AG04450 (cell line): ENCODE measurements at regions not wholly inside any gene's neighbourhood (a gene's known extent, or its start where the extent isn't known, plus 50 kb on each side); places are given as distances from the start of the nearest gene placed in this dataset.

Experiments
- CTCF ChIA-PET: fragments of 300-600, 350-600 bp; formaldehyde crosslinking; extraction: SDS; loops from one replicate; lab custom pipeline; 2022; ENCODE audit warnings: antibody characterized with exemption, inconsistent platforms; lab: Charles Lee
- POLR2A ChIA-PET: fragments of 350-600 bp; formaldehyde crosslinking; extraction: SDS; loops from one replicate; lab custom pipeline; 2021; ENCODE audit warnings: antibody characterized with exemption, inconsistent platforms; lab: Yijun Ruan, JAX
- DNase-seq: peaks from one replicate; pipeline ENCODE4 v3.0.0-alpha.2; 2011; ENCODE audit warnings: low read depth, low spot score
- H3K27ac ChIP-seq: one replicate; pipeline ENCODE4 v1.5.1; 2012; ENCODE audit warnings: low read depth, low read length, control low read depth
- H3K27me3 ChIP-seq: one replicate; pipeline ENCODE4 v1.6.0; 2012; ENCODE audit warnings: low read length; ENCODE audit not compliant: control insufficient read depth, insufficient read depth
- H3K4me3 ChIP-seq: 2 replicates; pipeline ENCODE4 v1.5.1; 2011; ENCODE audit warnings: mild to moderate bottlenecking, low read depth, low read length, control low read depth
- H3K9me3 ChIP-seq: 2 replicates; pipeline ENCODE4 v1.5.1; 2012; ENCODE audit warnings: low read length; ENCODE audit not compliant: control insufficient read depth, insufficient read depth
- TF ChIP-seq, protein P1 (sequence below): IDR thresholded peaks from 2 replicates; pipeline ENCODE4 v1.5.1; 2011; ENCODE audit warnings: low read depth, low read length, control low read depth, inconsistent platforms

DNA sequence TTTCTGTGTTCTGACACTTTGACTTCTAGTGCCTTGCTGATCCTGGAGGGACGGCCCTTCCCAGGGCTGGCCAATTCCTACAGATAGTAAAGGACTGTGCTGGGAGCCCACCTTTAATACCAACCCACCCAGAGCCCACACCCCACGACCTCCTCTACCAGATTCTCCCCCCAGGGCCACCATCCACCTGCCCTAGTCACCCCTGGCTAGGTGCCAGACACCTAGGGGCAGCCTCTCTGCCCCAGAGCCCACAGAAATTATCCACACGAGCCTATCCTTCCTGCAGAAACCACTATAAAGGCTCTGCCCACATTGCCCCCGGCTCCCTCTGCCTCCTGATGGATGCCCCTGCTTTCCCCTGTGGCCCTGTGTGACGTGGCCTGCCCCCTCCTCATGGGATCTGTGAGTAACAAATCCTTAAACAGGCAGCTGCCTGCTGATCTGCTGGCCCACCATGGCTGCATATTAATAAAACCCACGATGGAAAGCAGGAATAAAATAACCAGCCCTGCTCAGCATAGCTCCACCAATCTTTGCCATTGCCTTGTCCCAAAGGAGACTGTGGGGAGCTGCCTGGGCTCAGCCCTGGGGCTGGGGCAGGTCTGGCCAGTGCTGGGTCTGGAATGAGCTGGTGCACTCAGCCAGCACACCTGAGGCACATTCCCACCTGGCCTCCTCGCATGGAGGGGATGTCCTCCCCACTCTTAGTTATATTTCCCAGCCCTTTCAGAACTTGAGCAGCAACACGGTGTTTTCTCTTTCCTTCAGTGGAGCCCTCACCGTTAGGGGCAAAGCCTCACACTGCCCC lies 488.5 kb downstream of the NPHP4 start:
- DNase-seq: no peak
- Histone ChIP-seq H3K4me3 (no peak overlapping the region), H3K27me3 (no peaks in the 10 kb centered on the region), H3K9me3 (peaks cover 43% of the 10 kb centered on the region), H3K27ac (no peak overlapping the region)
- TF ChIP-seq, protein P1, sequence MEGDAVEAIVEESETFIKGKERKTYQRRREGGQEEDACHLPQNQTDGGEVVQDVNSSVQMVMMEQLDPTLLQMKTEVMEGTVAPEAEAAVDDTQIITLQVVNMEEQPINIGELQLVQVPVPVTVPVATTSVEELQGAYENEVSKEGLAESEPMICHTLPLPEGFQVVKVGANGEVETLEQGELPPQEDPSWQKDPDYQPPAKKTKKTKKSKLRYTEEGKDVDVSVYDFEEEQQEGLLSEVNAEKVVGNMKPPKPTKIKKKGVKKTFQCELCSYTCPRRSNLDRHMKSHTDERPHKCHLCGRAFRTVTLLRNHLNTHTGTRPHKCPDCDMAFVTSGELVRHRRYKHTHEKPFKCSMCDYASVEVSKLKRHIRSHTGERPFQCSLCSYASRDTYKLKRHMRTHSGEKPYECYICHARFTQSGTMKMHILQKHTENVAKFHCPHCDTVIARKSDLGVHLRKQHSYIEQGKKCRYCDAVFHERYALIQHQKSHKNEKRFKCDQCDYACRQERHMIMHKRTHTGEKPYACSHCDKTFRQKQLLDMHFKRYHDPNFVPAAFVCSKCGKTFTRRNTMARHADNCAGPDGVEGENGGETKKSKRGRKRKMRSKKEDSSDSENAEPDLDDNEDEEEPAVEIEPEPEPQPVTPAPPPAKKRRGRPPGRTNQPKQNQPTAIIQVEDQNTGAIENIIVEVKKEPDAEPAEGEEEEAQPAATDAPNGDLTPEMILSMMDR: no peak
- POLR2A ChIA-PET: no interaction called here
- CTCF ChIA-PET: no interaction called here

DNA sequence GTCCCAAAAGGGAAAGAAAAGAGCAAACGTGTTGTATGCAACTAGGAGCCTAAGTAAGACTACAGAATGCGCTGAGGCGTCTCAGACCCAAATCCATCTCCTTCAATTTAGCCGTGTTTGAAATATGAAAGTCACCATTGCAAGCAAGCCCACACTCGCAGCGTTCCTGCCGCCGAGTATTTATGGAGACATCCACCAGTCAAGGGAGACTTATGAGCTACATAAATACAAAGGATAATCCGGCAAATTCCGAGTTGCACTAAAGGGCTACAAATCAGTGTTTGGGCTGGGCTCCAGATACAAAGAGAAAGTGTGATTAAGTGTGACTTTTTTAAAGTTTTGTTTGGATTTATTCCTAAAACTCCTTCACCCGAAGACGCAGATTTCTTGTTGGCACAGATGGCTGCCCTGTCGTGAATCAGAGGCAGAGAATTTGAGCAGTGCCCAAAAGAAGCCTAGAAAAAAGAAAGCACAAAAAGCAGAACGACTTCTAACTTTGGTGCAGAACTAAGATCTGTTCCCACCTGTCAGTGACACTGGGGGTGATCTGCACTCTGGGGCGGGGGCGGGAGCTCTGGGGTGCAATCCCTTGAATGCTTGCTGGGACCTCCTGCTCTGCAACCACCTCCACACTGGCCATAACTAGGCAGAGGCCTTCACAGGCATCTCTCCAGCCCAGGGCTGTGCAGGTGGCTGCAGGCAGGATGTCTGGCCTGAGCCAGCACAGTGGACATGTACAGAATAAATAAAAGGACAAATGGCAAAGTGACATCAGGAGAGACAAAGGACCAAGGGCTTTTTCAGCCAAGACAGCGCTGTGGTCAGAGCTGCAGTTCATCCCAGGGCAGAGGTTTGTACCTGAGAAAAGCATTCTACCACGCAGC lies 489.7 kb downstream of the NPHP4 start:
- Histone ChIP-seq H3K27me3 (no peaks in the 10 kb centered on the region), H3K27ac (no peak overlapping the region), H3K4me3 (no peak overlapping the region), H3K9me3 (peaks cover 53% of the 10 kb centered on the region)
- ChIA-PET POLR2A (no interaction called here), CTCF (interaction anchor here (1.6 kb wide), 1 partner anchor 12 kb away, joined by 5 read pairs; no protein-coding TSS in a partner anchor)
- TF ChIP-seq, protein P1: no peak
- DNase-seq: no peak

DNA sequence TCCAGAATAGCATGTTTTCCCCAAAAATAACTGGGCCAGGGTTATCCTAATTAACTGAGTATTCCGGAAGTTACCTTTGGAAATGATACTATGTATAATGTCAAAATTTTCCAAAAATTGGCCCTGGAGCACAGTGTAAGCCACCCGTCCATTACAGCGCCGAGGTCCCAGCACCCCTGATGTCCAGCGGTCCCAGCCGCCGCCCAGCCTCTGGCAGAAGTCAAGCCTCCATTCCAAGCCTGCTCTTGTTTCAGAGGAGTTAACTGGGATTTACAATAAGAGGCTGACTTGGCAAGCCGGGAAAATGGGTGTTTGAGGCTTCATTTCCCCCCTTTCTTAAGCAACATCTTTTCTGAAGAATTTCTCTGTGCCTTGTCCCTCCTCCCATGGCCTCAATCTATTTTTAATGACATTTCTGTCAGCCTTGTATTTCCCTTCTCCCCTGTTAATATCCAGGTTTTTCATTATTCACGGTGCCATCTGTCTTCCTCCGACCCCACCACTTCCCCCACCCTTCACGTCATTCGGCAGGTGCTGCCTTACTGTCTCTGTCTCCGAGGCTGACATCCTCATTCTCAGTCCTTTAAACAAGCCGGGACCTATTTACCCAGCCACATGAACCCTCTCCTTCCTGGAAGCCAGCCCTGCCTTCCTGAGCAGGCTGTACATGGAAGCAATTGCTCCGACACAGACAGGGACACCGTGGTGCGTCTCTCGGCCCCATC lies 490.9 kb downstream of the NPHP4 start:
- Histone ChIP-seq H3K27ac (no peak overlapping the region), H3K27me3 (no peaks in the 10 kb centered on the region), H3K9me3 (peaks cover 58% of the 10 kb centered on the region), H3K4me3 (no peak overlapping the region)
- no peak for DNase-seq
- CTCF ChIA-PET: interaction anchor here (1.6 kb wide), 2 partner anchors 9 to 13 kb away, joined by 5 to 9 read pairs; no protein-coding TSS in a partner anchor
- POLR2A ChIA-PET: no interaction called here
- TF ChIP-seq, protein P1: no peak

DNA sequence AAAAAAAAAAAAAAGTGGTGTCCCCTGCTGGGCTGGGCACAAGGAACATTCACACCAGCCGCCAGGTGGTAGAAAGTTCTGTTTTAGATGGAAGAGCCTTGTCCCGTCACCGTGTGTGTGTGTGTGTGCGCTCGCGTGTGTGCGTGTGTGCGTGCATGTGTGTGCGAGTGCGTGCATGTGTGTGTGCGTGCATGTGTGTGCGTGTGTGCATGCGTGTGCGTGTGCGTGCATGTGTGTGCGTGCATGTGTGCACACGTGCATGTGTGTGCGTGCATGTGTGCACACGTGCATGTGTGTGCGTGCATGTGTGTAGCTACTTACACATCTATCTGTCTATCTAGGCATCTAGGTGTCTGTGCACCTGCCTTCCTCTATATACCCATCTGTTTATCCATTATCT lies 491.7 kb downstream of the NPHP4 start:
- H3K4me3 ChIP-seq: no peak overlapping the region
- no peaks in the 10 kb centered on the region for H3K27me3 ChIP-seq
- TF ChIP-seq, protein P1: no peak
- H3K27ac ChIP-seq: no peak overlapping the region
- H3K9me3 ChIP-seq: peaks cover 66% of the 10 kb centered on the region
- POLR2A ChIA-PET: no interaction called here
- no peak for DNase-seq
- CTCF ChIA-PET: interaction anchor here (1.6 kb wide), 2 partner anchors 9 to 14 kb away, joined by 5 to 9 read pairs; no protein-coding TSS in a partner anchor
